ENCODE measurements at regions not wholly inside any gene's neighbourhood (a gene's known extent, or its start where the extent isn't known, plus 50 kb on each side); places are given as distances from the start of the nearest gene placed in this dataset.

DNA sequence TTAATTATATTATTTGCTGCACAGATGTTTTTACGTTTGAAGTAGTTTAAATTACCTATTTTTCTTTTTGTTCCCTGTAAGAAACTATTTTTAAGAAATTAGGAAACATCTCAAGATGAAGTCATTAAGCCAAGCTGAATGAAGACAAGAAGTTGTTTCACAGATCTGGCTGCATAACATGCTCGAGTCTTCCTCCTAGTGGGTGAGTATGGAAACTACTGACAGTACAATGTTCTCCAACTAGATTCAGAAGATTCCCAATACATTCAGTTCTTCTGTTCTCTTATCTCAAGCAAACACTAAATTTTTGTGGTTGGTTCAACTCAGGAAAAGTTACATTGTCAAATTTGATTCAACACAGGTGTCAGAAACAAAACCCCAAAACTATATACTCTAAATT lies 256.8 kb upstream of the VCX start:
- no peaks in the 10 kb centered on the region for H3K27me3 ChIP-seq
- intact Hi-C loops (cut with DNase I), result no loop called here
- H3K4me1 ChIP-seq, result no peaks in the 10 kb centered on the region
- no peak for TF ChIP-seq POLR2A (IDR thresholded peaks at IDR 0.05)
- TF ChIP-seq, protein P1, sequence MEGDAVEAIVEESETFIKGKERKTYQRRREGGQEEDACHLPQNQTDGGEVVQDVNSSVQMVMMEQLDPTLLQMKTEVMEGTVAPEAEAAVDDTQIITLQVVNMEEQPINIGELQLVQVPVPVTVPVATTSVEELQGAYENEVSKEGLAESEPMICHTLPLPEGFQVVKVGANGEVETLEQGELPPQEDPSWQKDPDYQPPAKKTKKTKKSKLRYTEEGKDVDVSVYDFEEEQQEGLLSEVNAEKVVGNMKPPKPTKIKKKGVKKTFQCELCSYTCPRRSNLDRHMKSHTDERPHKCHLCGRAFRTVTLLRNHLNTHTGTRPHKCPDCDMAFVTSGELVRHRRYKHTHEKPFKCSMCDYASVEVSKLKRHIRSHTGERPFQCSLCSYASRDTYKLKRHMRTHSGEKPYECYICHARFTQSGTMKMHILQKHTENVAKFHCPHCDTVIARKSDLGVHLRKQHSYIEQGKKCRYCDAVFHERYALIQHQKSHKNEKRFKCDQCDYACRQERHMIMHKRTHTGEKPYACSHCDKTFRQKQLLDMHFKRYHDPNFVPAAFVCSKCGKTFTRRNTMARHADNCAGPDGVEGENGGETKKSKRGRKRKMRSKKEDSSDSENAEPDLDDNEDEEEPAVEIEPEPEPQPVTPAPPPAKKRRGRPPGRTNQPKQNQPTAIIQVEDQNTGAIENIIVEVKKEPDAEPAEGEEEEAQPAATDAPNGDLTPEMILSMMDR (IDR thresholded peaks at IDR 0.05), result peak in 5 of 7 experiments; percentile 6 to 57 (median 32)
- peak in 1 of 4 donors; percentile 9 for DNase-seq
- H3K4me3 ChIP-seq, result no peak overlapping the region
- H3K36me3 ChIP-seq (replicated peaks in 1 of 2; ENCODE audit: insufficient read depth in 1 of 2, low read depth in 2 of 2), result no peaks in the 10 kb centered on the region
- no peak overlapping the region for H3K27ac ChIP-seq
- no peak for ATAC-seq
- H3K9me3 ChIP-seq, result no peaks in the 10 kb centered on the region
- WGBS, 2 donors, result 5 to 6% methylated on average over 2 of the region's 2 CpGs

DNA sequence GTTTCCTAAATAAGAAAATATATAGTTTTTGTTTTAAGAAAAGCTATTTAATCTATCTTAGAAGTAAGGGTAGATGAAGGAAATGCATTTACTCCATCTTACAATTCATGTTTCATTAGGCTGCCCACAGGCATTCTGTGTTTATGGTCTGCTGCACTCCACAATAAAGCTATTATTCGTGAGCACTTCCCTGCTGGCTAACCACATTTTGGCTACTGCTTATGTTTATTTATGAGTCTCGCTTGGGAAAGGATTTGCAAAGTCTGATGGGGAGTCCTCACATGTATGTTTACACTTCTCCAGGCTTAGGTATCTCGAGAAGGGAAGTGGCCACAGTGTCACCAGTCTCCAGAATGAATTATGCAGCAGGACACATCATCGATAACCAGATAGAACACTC lies 260.8 kb upstream of the VCX start:
- DNase-seq (no peak), ATAC-seq (no peak)
- H3K4me3 ChIP-seq, result no peak overlapping the region
- no peak overlapping the region for H3K27ac ChIP-seq
- H3K27me3 ChIP-seq, result no peaks in the 10 kb centered on the region
- H3K9me3 ChIP-seq, result no peaks in the 10 kb centered on the region
- no peaks in the 10 kb centered on the region for H3K4me1 ChIP-seq
- no peak for TF ChIP-seq POLR2A (IDR thresholded peaks at IDR 0.05)
- TF ChIP-seq, protein P1 (IDR thresholded peaks at IDR 0.05), result no peak
- WGBS, 2 donors, result 34 to 49% methylated on average over 4 of the region's 4 CpGs
- H3K36me3 ChIP-seq (replicated peaks in 1 of 2; ENCODE audit: insufficient read depth in 1 of 2, low read depth in 2 of 2), result no peaks in the 10 kb centered on the region
- intact Hi-C loops (cut with DNase I), result no loop called here

DNA sequence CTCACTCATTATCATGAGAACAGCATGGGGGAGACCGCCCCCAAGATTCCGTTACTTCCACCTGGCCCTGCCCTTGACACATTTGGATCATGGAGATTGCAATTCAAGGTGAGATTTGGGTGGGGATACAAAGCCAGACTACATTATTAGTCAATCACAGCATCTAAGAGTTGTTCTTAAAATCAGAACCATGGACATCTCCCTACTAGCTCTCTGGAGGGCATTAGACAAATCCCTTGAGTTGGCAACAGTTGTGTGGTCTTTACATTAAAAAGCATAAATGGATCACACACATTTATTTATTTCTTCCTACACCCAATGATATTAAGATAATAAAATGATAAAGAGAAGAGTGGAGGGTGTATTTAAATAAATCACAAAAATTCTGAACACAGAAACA lies 262.8 kb upstream of the VCX start:
- DNase-seq (no peak), ATAC-seq (no peak)
- no peak overlapping the region for H3K4me3 ChIP-seq
- H3K27me3 ChIP-seq, result no peaks in the 10 kb centered on the region
- 50 to 56% methylated on average over 1 to 2 of the region's 2 CpGs for WGBS, 2 donors
- no peak overlapping the region for H3K27ac ChIP-seq
- no peaks in the 10 kb centered on the region for H3K36me3 ChIP-seq (replicated peaks in 1 of 2; ENCODE audit: insufficient read depth in 1 of 2, low read depth in 2 of 2)
- no peaks in the 10 kb centered on the region for H3K9me3 ChIP-seq
- no peak for TF ChIP-seq POLR2A (IDR thresholded peaks at IDR 0.05)
- TF ChIP-seq, protein P1 (IDR thresholded peaks at IDR 0.05), result no peak
- intact Hi-C loops (cut with DNase I), result no loop called here
- H3K4me1 ChIP-seq, result no peaks in the 10 kb centered on the region

DNA sequence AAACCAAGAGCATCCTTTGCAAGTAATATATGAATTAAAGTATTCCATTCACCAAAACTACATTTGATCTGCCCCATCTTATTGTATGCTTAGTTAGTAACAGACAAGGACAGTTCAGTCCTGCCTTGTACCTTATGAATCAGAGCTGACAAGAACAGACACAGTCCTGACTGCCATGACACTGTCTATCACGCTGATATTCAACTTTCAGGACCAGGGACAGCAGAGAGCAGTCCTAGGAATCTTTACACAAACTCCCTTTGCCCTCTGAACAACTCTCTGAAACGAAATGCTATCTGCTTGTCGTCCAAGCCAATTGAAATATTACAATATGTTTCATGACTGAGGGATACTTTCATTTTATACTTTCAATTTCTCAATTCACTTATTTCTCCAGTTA lies 268.6 kb upstream of the VCX start:
- no peak for DNase-seq
- Histone ChIP-seq H3K27me3 (no peaks in the 10 kb centered on the region), H3K4me1 (no peaks in the 10 kb centered on the region), H3K4me3 (no peak overlapping the region), H3K36me3 (replicated peaks in 1 of 2; ENCODE audit: insufficient read depth in 1 of 2, low read depth in 2 of 2) (no peaks in the 10 kb centered on the region), H3K9me3 (no peaks in the 10 kb centered on the region), H3K27ac (no peak overlapping the region)
- ATAC-seq, result no peak
- 2 to 4% methylated on average over 3 of the region's 3 CpGs for WGBS, 2 donors
- intact Hi-C loops (cut with DNase I), result no loop called here
- TF ChIP-seq, protein P1 (IDR thresholded peaks at IDR 0.05), result no peak
- no peak for TF ChIP-seq POLR2A (IDR thresholded peaks at IDR 0.05)

DNA sequence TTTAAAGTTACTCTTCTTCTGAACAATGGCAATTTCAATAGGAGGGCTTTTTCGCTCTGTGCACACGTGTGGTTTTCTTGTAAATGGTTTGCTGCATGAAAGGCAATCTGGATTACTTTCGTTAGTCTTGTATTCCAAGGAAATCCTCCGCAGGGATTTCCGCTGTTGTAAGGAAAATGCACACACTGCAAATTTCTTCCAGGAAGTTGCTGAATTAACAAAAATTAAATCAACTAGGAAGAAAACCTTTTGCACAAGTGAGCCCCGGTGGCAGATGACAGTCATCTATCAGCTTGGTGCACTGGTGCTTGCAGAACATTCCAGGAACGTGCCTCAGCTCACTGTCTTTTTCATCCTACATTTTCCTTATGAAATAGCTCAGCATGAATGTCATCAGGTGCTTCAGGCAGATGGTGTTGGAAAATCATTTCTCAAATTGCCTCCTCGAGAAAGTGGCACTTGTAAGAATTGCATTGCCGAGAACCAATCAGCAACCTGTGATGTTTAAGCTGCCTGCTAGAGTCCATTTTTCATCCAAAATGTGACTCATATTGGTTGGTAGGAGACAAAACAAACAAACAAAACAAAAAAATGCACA lies 272.4 kb upstream of the VCX start:
- Histone ChIP-seq H3K4me1 (no peaks in the 10 kb centered on the region), H3K4me3 (no peak overlapping the region), H3K27me3 (no peaks in the 10 kb centered on the region), H3K27ac (no peak overlapping the region), H3K36me3 (replicated peaks in 1 of 2; ENCODE audit: insufficient read depth in 1 of 2, low read depth in 2 of 2) (no peaks in the 10 kb centered on the region), H3K9me3 (no peaks in the 10 kb centered on the region)
- no peak for ATAC-seq
- 67 to 75% methylated on average over 8 to 9 of the region's 9 CpGs for WGBS, 2 donors
- intact Hi-C loops (cut with DNase I), result no loop called here
- TF ChIP-seq, protein P1 (IDR thresholded peaks at IDR 0.05), result no peak
- no peak for TF ChIP-seq POLR2A (IDR thresholded peaks at IDR 0.05)
- no peak for DNase-seq

Measured in body of pancreas (tissue), 4 donors.